Heart left ventricle (tissue), 16 donors: ENCODE measurements at regions not wholly inside any gene's neighbourhood (a gene's known extent, or its start where the extent isn't known, plus 50 kb on each side); places are given as distances from the start of the nearest gene placed in this dataset.

Experiments used
- ATAC-seq, 4 donors: fragments of 200-7000 bp; cut with Tn5 transposase; one replicate each; pipeline ENCODE4 v1.9.1; 2020 to 2022; ENCODE audit warnings: moderate library complexity in 4 of 4, mild to moderate bottlenecking in 3 of 4, moderate number of reproducible peaks in 1 of 4
- DNase-seq, 5 donors: peaks; one replicate each; pipeline ENCODE4 v3.0.0-alpha.2; 2020
- H3K27ac ChIP-seq, 12 donors: fragments of 200-600 bp; sonication (generic) in 4 of 12; one replicate each; pipeline versions ENCODE4 v1.5.0 to v1.8.0; 2016 to 2022; ENCODE audit warnings: mild to moderate bottlenecking in 2 of 12
- H3K27me3 ChIP-seq, 9 donors: fragments of 200-600 bp; sonication (generic) in 2 of 9; one replicate each; pipeline versions ENCODE4 v1.5.1 to v1.8.0; 2016 to 2022; ENCODE audit warnings: mild to moderate bottlenecking in 3 of 9
- H3K36me3 ChIP-seq, 9 donors: fragments of 200-600 bp; sonication (generic) in 2 of 9; one replicate each; pipeline versions ENCODE4 v1.5.0 to v1.8.0; 2018 to 2022; ENCODE audit warnings: mild to moderate bottlenecking in 2 of 9
- H3K4me1 ChIP-seq, 12 donors: fragments of 200-600 bp; sonication (generic) in 4 of 12; one replicate each; pipeline versions ENCODE4 v1.5.0 to v1.8.0; 2016 to 2022; ENCODE audit warnings: mild to moderate bottlenecking in 3 of 12
- H3K4me3 ChIP-seq, 12 donors: fragments of 200-600 bp; sonication (generic) in 4 of 12; one replicate each; pipeline versions ENCODE4 v1.5.0 to v1.8.0; 2017 to 2022; ENCODE audit warnings: mild to moderate bottlenecking in 9 of 12, moderate library complexity in 4 of 12
- H3K9me3 ChIP-seq, 12 donors: fragments of 200-600 bp; sonication (generic) in 4 of 12; one replicate each; pipeline versions ENCODE4 v1.5.0 to v1.8.0; 2016 to 2022; ENCODE audit warnings: mild to moderate bottlenecking in 1 of 12
- CTCF ChIP-seq, 12 donors: fragments of 200-600 bp; sonication (generic) in 4 of 12; IDR thresholded peaks; one replicate each; pipeline versions ENCODE4 v1.5.0 to v1.8.0; 2018 to 2022; ENCODE audit warnings: antibody characterized with exemption in 12 of 12, mild to moderate bottlenecking in 5 of 12
- POLR2A ChIP-seq, 2 donors: fragments of 450-650 bp; IDR thresholded peaks; one replicate each; pipeline ENCODE4 v1.6.1; 2017; ENCODE audit warnings: antibody characterized with exemption in 2 of 2, mild to moderate bottlenecking in 2 of 2, moderate library complexity in 2 of 2
- WGBS, 4 donors: extraction: QIAGEN DNeasy Blood & Tissue Kit in 2 of 4; methylation state at CpG; one replicate each; pipeline versions ENCODE4 v1.1.5 to v1.1.7; 2013 to 2018; 5-methylcytosine and 5-hydroxymethylcytosine counted together
- intact Hi-C, 10 donors: fragments of 100-400 bp; cut with DNase I; formaldehyde crosslinking; loops; one replicate each; pipeline versions ENCODE4 v1.11.1 to v1.14.2; 2022
- donor health status: ischemic (EF 13 %, LVEDD 7.1; RV severe dilation, severe dysfunction).
- donor health status: healthy with polysubstance abuse.
- donor health status: DM: no; HTN: yes; CAD: no.
- donor health status: DM: no; HTN: no; CAD: no.
- donor health status: ischemic (EF 25% LVEDD 6.9; RV normal size, moderate dysfunction).
- donor health status: ischemic (EF 25% LVEDD 5.7; RV mildly dilated, moderate dysfunction).
- donor health status: healthy.
- donor health status: DM: yes; HTN: yes; CAD: no.
- donor health status: ischemic (EF 35%, LVEDD 5.7; RV mildly dilated, moderate dysfunction).
- donor health status: nonischemic (EF 11% LVEDD 7.7; RV severe dilation, severe dysfunction).
- donor health status: DM: yes; HTN: yes; CAD: no.
- donor health status: PGD.
- donor health status: ischemic (EF 29% LVEDD 5.4; RV normal size, mild dysfunction).
- donor health status: nonischemic (EF 23%, LVEDD 6.1; RV moderate dilation, normal function).

GRCh38 chr12:43038991-43039390 lies 449.4 kb upstream of the PRICKLE1 start:
- no peak overlapping the region for H3K4me3 ChIP-seq
- H3K4me1 ChIP-seq, result no peaks in the 10 kb centered on the region
- H3K36me3 ChIP-seq, result no peaks in the 10 kb centered on the region
- no peak overlapping the region for H3K27ac ChIP-seq
- ATAC-seq (no peak), DNase-seq (no peak)
- 79 to 85% (median 81%) methylated on average over 3 of the region's 3 CpGs for WGBS, 4 donors
- H3K9me3 ChIP-seq, result no peaks in the 10 kb centered on the region
- no peak for TF ChIP-seq CTCF (IDR thresholded peaks at IDR 0.05)
- TF ChIP-seq POLR2A (IDR thresholded peaks at IDR 0.05), result no peak
- intact Hi-C loops, result no loop called here
- H3K27me3 ChIP-seq, result no peaks in the 10 kb centered on the region

GRCh38 chr12:43029971-43030370 lies 440.4 kb upstream of the PRICKLE1 start:
- 83 to 87% (median 85%) methylated on average over 2 of the region's 2 CpGs for WGBS, 4 donors
- no peak for DNase-seq
- TF ChIP-seq POLR2A (IDR thresholded peaks at IDR 0.05), result no peak
- TF ChIP-seq CTCF (IDR thresholded peaks at IDR 0.05), result no peak

GRCh38 chr12:43028826-43029225 lies 439.3 kb upstream of the PRICKLE1 start:
- no peak for ATAC-seq
- intact Hi-C loops, result no loop called here
- Histone ChIP-seq H3K9me3 (peaks cover 0 to 19% (median 8%) of the 10 kb centered on the region in 12 donors), H3K4me1 (no peaks in the 10 kb centered on the region), H3K27ac (no peak overlapping the region), H3K27me3 (no peaks in the 10 kb centered on the region), H3K36me3 (no peaks in the 10 kb centered on the region), H3K4me3 (no peak overlapping the region)
- 58 to 73% (median 63%) methylated on average over 3 of the region's 3 CpGs for WGBS, 4 donors
- no peak for DNase-seq
- TF ChIP-seq CTCF (IDR thresholded peaks at IDR 0.05) (no peak), POLR2A (IDR thresholded peaks at IDR 0.05) (no peak)

More at GRCh38 chr12:43029971-43030370, 440.4 kb upstream of the PRICKLE1 start:
- ATAC-seq, result no peak
- intact Hi-C loops, result no loop called here
- H3K27ac ChIP-seq, result no peak overlapping the region
- no peak overlapping the region for H3K4me3 ChIP-seq
- no peaks in the 10 kb centered on the region for H3K36me3 ChIP-seq
- H3K9me3 ChIP-seq, result peaks cover 0 to 19% (median 8%) of the 10 kb centered on the region in 12 donors
- no peaks in the 10 kb centered on the region for H3K4me1 ChIP-seq
- no peaks in the 10 kb centered on the region for H3K27me3 ChIP-seq

- no peak for TF ChIP-seq CTCF (IDR thresholded peaks at IDR 0.05)
- TF ChIP-seq POLR2A (IDR thresholded peaks at IDR 0.05), result no peak
- Histone ChIP-seq H3K36me3 (no peaks in the 10 kb centered on the region), H3K4me3 (no peak overlapping the region), H3K4me1 (no peaks in the 10 kb centered on the region), H3K27ac (no peak overlapping the region), H3K9me3 (no peaks in the 10 kb centered on the region), H3K27me3 (no peaks in the 10 kb centered on the region)
- DNase-seq (no peak), ATAC-seq (no peak)
- intact Hi-C loops, result no loop called here
- WGBS, 4 donors, result 72 to 73% (median 72%) methylated on average over 1 of the region's 1 CpG
Measured at GRCh38 chr12:43022838-43023237, 433.3 kb upstream of the PRICKLE1 start.
